ENCODE measurements at regions not wholly inside any gene's neighbourhood (a gene's known extent, or its start where the extent isn't known, plus 50 kb on each side); places are given as distances from the start of the nearest gene placed in this dataset.

- no peak for TF ChIP-seq CTCF (IDR thresholded peaks at IDR 0.05; ENCODE audit: low read length)
- TF ChIP-seq EZH2 (IDR thresholded peaks at IDR 0.05; ENCODE audit: borderline replicate concordance, low read length) = no peak
These were observed 121.6 kb upstream of the HS3ST4 start for GRCh38 chr16:25570131-25570530.
